ENCODE measurements at regions not wholly inside any gene's neighbourhood (a gene's known extent, or its start where the extent isn't known, plus 50 kb on each side); places are given as distances from the start of the nearest gene placed in this dataset.

DNA sequence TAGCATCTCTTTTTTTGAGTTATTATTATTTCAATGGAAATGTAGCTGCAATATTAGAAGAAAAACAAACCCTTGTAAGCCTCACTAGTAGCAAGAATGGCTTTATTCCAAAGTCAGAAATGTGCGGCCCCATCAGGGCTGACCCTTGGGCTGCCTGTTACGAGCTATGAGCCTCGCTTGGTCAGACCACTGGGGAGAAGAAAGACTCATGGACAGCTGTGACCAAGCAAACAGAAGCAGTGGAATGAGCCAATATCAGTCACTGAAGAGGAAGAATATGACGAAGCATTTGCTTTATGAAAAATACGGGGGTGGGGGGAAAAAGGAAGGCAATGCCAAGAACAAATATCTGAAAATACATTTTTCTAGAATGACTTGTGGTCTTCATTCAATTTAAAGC is 504.5 kb downstream of the LMO4 start:
- DNase-seq, result no peak

DNA sequence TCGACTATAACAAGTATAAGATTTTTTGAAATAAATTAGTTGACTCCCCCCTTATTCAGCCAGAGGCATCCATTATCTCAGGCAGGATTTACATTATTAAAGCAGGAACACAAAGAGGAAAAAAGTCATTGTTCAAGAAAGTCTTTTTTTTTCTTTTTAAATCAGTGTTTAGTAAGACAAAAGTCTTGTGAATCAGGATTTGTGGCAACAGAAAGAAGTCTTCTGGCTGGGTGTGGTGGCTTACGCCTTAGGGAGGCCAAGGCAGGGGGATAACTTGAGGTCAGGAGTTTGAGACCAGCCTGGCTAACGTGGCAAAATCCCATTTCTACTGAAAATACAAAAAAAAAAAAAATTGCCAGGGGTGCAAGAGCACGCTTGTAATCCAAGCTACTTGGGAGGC is 505.5 kb downstream of the LMO4 start:
- DNase-seq, result no peak

- no peak for DNase-seq
These were observed 506.3 kb downstream of the LMO4 start for GRCh38 chr1:87834941-87835340.

DNA sequence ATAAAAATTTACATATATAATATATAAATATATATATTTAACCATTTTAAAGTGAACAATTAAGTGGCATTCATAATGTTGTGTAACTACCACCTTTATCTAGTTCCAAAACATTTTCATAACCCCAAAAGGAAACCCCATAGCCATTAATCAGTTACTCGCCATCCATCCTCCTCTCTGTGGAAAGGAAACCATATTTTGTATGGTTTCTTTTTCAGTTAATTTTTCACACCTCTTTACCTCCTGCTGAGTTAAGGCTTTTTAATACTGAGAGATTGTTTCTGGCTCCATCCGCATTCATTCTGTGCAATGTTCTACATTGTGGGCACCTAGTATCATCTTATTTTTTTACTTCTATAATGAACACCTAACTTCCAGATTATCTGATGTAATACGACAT is 512.1 kb downstream of the LMO4 start:
- DNase-seq, result no peak

DNA sequence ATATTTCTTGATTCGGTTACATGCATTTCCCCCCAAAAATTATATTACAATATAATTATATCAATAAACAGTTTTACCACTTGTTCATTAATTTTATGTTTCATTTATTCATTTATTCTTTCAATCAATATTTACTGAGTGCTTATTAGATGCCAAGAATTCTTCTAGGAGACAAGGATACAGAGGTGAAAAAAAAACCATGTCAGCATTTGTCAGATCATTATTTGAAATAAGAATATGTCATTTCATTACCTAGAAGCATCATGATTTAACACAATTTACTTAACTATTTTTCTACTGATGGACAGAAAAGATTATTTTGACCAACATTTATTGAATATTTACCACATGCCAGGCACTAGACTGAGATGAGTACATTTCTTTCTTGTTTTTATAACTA is 512.7 kb downstream of the LMO4 start:
- no peak for DNase-seq

GRCh38 chr1:87842156-87842555 is 513.5 kb downstream of the LMO4 start:
- DNase-seq, result no peak

DNA sequence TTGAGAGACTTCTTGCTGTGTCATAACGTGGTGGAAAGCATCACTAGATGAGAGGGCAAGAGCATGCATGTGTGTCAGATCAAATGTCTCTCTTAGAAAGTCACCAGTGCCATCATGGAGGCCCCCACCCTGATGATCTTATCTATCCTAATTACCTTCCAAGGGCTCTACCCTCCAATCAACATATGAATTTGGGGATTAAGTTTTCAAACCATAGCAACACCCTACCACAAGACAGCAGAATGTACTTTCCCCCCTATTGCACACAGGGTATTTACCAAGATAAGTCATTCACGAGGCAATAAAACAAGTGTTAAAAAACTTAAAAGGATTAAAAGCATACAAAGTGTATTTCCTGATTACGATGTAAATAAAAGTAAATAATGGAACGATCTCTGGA is 515.6 kb downstream of the LMO4 start:
- DNase-seq, result no peak

GRCh38 chr1:87851490-87851889 is 522.8 kb downstream of the LMO4 start:
- DNase-seq, result no peak

- DNase-seq, result no peak
These were observed 523.9 kb downstream of the LMO4 start for GRCh38 chr1:87852410-87853161.

- peak; percentile 63 for DNase-seq
These were observed 525.1 kb downstream of the LMO4 start for GRCh38 chr1:87853576-87854351.

GRCh38 chr1:87863317-87863716 is 534.6 kb downstream of the LMO4 start:
- no peak for DNase-seq

DNA sequence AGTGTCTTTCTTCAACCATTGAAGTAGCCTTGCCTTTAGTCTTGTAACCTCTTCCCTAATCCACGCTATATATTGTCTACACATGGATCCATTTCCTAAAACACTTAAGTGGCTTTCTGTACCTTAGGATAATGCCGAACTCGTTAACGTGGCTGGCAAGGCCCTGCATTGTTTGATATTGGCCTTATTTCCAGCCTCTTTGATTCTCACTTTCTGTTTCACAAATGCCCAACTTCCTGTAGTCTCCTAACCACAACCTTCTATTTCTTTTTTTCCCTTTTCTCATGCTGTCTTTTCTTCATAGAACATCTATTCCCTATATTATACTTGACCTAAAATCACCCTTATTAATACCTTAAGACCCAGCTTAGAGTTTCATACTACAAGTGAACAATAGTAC is 536.0 kb downstream of the LMO4 start:
- DNase-seq, result peak; percentile 63

DNA sequence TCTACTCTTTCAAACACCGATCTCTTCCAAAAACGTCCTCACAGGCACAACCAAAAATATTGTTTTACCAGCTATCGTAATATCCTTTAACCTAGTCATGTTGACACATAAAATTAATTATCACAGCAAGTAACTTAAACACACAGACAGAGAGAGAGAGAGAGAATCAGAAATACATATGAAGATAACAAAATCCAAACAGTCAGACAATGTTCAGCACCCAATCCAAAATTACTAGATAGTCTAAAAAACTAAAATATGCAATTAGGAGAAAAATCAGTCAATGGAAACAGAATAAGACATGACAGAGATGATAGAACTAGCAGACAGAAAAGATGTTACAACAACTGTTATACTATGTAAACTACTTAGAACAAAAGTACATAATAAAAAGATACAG is 537.7 kb downstream of the LMO4 start:
- no peak for DNase-seq

DNA sequence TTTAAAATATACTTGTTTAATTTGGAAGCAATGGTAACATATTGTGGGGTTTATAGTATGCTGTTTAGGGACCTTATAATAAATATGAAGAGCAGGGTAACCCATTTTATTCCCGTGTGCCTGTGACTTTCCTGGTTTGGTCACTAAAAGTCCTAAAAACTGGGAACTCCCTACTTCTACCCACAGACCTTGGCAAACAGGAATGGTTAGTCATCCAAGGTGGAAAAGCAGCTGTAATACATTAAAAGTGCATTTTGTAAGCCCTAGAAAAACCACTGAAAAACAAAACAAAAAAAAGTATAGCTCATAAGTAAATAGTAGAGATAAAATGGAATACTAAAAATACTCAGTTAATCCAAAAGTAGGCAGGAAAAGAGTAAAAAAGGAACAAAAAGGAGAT is 538.9 kb downstream of the LMO4 start:
- no peak for DNase-seq

DNA sequence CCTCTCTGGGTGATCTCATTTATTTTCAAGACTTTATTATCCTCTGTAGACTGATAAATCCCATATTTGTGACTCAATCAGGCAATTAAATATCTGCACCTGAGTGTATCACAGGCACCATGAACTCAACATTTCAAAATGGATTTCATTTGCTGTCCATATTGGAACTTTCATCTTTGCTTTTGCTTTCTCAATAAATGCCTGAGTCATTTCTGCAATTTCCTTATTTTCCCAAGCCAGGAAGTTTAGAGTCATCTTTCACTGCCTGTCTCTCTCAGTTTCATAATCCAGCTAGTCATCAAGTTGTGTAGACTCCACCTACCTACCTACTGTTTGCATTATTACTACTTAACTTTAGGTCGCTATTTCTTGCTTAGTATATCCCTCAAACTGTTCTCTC is 540.9 kb downstream of the LMO4 start:
- peak; percentile 82 for DNase-seq

GRCh38 chr1:87872189-87872588 is 543.5 kb downstream of the LMO4 start:
- no peak for DNase-seq

DNA sequence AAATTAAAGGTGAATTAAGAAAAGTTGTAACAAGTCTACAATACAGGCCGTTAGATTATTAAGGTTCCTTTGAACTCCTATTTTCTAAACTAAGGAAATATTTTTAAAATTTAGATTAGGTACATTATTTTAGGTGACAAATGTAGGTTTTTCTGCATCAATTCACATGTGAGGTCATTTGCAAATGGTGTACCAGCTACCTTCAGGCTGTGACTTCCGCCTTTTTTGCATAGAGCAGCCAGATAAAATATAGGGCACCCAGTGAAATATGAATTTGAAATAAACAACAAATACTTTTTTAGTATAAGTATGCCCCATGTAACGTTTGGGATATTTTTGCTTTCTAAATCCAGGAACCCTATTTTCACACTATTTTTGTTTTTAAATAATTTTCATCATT is 544.0 kb downstream of the LMO4 start:
- no peak for DNase-seq

DNA sequence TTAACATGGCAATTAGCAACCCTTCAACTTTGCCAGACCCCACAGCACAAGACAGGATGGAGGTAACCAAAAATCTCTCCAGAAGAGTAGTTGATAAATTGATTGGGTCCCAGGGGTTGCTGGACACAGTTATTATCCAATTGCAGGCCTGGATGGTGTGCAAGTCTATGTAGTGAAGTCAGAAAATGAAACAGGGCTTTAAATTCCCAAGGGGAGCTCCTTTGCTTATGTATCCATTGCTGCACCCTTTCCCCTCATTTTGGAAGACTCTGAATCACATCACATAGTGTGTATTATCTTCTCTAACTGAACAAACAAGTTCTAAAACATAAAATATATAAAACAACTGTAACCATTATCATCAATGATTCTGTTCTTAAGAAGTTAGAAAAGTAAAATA is 550.2 kb downstream of the LMO4 start:
- no peak for DNase-seq

DNA sequence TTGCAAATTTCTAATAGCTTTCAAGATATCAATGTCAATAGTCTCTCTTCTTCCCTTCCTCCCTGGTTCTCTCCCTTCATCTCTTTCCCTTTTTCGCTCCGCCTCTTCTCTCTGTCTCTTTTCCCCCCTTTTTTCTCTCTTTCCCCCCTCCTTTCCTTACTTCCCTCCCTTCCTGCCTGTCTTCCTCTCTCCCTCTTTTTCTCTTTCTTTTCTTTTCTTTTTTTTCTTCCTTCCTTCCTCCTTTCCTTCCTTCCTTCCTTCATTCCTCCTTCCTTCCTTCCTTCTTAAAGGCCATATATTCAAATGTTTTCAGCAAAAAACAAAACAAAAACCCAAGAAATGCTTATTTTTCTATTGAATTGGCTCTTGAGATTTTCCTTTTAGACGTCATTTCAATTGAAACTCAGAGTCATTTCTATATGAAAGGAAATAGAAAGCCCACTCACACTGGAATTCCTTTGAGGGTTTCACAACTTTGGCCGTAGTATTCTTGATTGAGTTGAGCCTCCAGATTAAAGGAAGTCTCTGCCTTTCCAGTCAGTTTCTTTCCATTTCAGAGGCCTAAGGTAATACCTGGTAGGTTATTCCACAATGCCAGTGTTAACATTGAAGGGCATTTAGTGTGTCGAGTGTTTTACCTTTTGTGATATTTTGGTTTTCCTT is 551.5 kb downstream of the LMO4 start:
- no peak for DNase-seq

GRCh38 chr1:87880764-87881163 is 552.1 kb downstream of the LMO4 start:
- no peak for DNase-seq

GRCh38 chr1:87883906-87884305 is 555.2 kb downstream of the LMO4 start:
- no peak for DNase-seq

DNA sequence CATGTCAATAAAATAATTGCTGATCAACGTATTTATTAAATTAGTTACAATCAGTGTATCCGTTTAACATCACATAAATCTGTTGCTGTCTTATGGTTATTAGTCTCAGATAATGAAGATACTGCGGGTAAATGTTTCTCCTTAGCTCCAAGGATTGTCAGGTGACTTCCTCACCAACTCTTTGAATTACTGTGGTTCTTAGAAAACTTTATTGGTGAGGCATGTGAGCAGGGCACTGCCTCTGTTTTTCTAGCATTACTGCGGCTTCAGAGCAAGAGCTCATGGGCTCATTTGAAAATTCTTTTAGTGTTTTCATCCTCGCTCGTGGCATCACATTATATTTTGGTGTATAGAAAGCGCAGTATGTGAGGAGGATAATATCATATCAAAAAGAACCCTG is 555.9 kb downstream of the LMO4 start:
- DNase-seq, result no peak

GRCh38 chr1:87885278-87886025 is 556.8 kb downstream of the LMO4 start:
- no peak for DNase-seq

Data from OCI-M1 (cell line).